ENCODE measurements at regions not wholly inside any gene's neighbourhood (a gene's known extent, or its start where the extent isn't known, plus 50 kb on each side); places are given as distances from the start of the nearest gene placed in this dataset.

- TF ChIP-seq ZNF274 (IDR thresholded peaks at IDR 0.05; ENCODE audit: low read depth, low read length): no peak
- no peak for TF ChIP-seq YY1 (IDR thresholded peaks at IDR 0.05; ENCODE audit: insufficient read depth, insufficient read length)
- TF ChIP-seq SUZ12 (IDR thresholded peaks at IDR 0.05; ENCODE audit: extremely low read depth, insufficient read depth, insufficient read length): no peak
Observed at GRCh38 chr18:70520867-70521266, 232.0 kb downstream of the SOCS6 start.
